ENCODE measurements at regions not wholly inside any gene's neighbourhood (a gene's known extent, or its start where the extent isn't known, plus 50 kb on each side); places are given as distances from the start of the nearest gene placed in this dataset.

GRCh38 chr4:52510939-52511565, 148.0 kb downstream of the USP46 start:
- TF ChIP-seq POLR2A (IDR thresholded peaks at IDR 0.05; ENCODE audit: low read length) = no peak
- no peak for TF ChIP-seq GATA1 (IDR thresholded peaks at IDR 0.05; ENCODE audit: low read depth, low read length)

All from erythroblast (primary cell).